Stimulated activated CD4-positive, alpha-beta T cell treated with anti-CD3 and anti-CD28 coated beads, Interleukin-4, amount 100 ng/mL, for 48 hours (primary cell): ENCODE measurements at regions not wholly inside any gene's neighbourhood (a gene's known extent, or its start where the extent isn't known, plus 50 kb on each side); places are given as distances from the start of the nearest gene placed in this dataset.

ENCODE experiments used
- DNase-seq, 2 donors: peaks; one replicate each; pipeline ENCODE4 v3.0.0-alpha.2; 2020; ENCODE audit warnings: low read depth in 2 of 2

GRCh38 chr2:147364597-147364996 is 480.2 kb upstream of the ACVR2A start:
- DNase-seq: no peak

- DNase-seq: no peak
These were observed 481.6 kb upstream of the ACVR2A start for GRCh38 chr2:147363181-147363580.

- DNase-seq: no peak
These were observed 486.5 kb upstream of the ACVR2A start for GRCh38 chr2:147358375-147358774.

- DNase-seq: no peak
These were observed 488.7 kb upstream of the ACVR2A start for GRCh38 chr2:147356157-147356556.

- DNase-seq: no peak
These were observed 489.1 kb upstream of the ACVR2A start for GRCh38 chr2:147355706-147356105.

- DNase-seq: no peak
These were observed 491.8 kb upstream of the ACVR2A start for GRCh38 chr2:147353072-147353381.

- no peak for DNase-seq
These were observed 492.4 kb upstream of the ACVR2A start for GRCh38 chr2:147352264-147353071.

- no peak for DNase-seq
These were observed 493.0 kb upstream of the ACVR2A start for GRCh38 chr2:147351784-147352183.

- DNase-seq: no peak
These were observed 495.8 kb upstream of the ACVR2A start for GRCh38 chr2:147348931-147349555.

- no peak for DNase-seq
These were observed 498.7 kb upstream of the ACVR2A start for GRCh38 chr2:147346142-147346541.

- no peak for DNase-seq
These were observed 499.6 kb upstream of the ACVR2A start for GRCh38 chr2:147345246-147345645.

GRCh38 chr2:147342329-147342728 is 502.5 kb upstream of the ACVR2A start:
- DNase-seq: no peak

- DNase-seq: peak; percentile 28 to 49
These were observed 512.9 kb upstream of the ACVR2A start for GRCh38 chr2:147331790-147332419.

- no peak for DNase-seq
These were observed 513.9 kb upstream of the ACVR2A start for GRCh38 chr2:147330925-147331324.

GRCh38 chr2:147327613-147328012 is 517.2 kb upstream of the ACVR2A start:
- DNase-seq: peak in 1 of 2 donors; percentile 14

- DNase-seq: no peak
These were observed 518.8 kb upstream of the ACVR2A start for GRCh38 chr2:147325990-147326389.

GRCh38 chr2:147320146-147320545 is 524.7 kb upstream of the ACVR2A start:
- DNase-seq: no peak

- DNase-seq: no peak
These were observed 533.8 kb upstream of the ACVR2A start for GRCh38 chr2:147311058-147311430.

GRCh38 chr2:147310335-147311057 is 534.3 kb upstream of the ACVR2A start:
- no peak for DNase-seq

GRCh38 chr2:147297820-147298219 is 547.0 kb upstream of the ACVR2A start:
- DNase-seq: peak in 1 of 2 donors; percentile 7

GRCh38 chr2:147294825-147295392 is 549.9 kb upstream of the ACVR2A start:
- no peak for DNase-seq
